ENCODE measurements at regions not wholly inside any gene's neighbourhood (a gene's known extent, or its start where the extent isn't known, plus 50 kb on each side); places are given as distances from the start of the nearest gene placed in this dataset.

DNA sequence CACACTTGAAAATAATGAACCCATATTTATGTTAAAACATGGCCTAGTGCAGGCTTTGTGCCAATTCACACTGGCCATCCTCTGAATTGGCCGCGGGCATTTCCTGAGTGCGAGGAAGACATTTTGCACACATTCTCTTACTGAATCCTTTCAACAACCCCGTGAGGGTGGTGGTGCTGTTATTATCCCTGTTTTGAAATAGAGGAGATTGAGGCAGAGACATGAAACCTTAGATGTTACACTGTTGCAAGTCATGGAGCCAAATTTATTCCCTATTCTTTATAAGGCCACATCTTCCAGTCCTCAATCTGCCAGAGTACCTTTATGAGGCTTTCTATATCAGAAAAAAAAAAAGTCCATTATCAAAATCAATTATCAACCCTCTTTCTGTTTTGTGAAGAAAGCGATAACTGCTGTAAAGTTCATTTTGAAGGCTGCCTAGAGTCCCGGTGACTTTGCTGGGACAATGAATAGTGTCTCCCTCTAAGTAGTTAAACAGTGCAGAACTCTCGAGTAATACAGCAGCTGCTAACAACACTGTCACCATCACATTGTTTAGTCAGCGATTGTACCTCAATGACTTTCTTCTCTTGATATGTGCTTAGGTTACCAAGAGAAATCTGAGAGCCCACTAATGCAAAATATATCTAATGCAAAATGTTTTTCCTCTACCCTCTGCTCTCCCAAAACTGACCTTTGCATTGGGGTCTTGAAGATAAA is 242.3 kb upstream of the PPARGC1A start:
- no peaks in the 10 kb centered on the region for H3K36me3 ChIP-seq (ENCODE audit: insufficient read depth, low read length)
- no peak overlapping the region for H3K4me3 ChIP-seq (ENCODE audit: low read depth, low read length, poor library complexity, severe bottlenecking)
- H3F3A ChIP-seq (ENCODE audit: insufficient read depth, low read length) = no peaks in the 10 kb centered on the region
- H3K9me2 ChIP-seq (ENCODE audit: low read depth, low read length) = no peaks in the 10 kb centered on the region
- TF ChIP-seq, protein P1, sequence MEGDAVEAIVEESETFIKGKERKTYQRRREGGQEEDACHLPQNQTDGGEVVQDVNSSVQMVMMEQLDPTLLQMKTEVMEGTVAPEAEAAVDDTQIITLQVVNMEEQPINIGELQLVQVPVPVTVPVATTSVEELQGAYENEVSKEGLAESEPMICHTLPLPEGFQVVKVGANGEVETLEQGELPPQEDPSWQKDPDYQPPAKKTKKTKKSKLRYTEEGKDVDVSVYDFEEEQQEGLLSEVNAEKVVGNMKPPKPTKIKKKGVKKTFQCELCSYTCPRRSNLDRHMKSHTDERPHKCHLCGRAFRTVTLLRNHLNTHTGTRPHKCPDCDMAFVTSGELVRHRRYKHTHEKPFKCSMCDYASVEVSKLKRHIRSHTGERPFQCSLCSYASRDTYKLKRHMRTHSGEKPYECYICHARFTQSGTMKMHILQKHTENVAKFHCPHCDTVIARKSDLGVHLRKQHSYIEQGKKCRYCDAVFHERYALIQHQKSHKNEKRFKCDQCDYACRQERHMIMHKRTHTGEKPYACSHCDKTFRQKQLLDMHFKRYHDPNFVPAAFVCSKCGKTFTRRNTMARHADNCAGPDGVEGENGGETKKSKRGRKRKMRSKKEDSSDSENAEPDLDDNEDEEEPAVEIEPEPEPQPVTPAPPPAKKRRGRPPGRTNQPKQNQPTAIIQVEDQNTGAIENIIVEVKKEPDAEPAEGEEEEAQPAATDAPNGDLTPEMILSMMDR (IDR thresholded peaks at IDR 0.05; ENCODE audit: low read length) = no peak
- no peak for TF ChIP-seq EZH2 (IDR thresholded peaks at IDR 0.05; ENCODE audit: borderline replicate concordance, low read length)
- no peaks in the 10 kb centered on the region for H3K4me1 ChIP-seq (ENCODE audit: insufficient read depth, low read length, severe bottlenecking)
- H3K9me3 ChIP-seq (ENCODE audit: low read length) = no peaks in the 10 kb centered on the region
- H3K4me2 ChIP-seq (ENCODE audit: low read length) = no peak overlapping the region
- H3K27me3 ChIP-seq (ENCODE audit: insufficient read depth, low read length) = no peaks in the 10 kb centered on the region
- H3K27ac ChIP-seq (ENCODE audit: low read depth, low read length, poor library complexity, severe bottlenecking) = no peak overlapping the region
- H2AFZ ChIP-seq (ENCODE audit: low read length) = no peak overlapping the region
- H4K20me1 ChIP-seq (ENCODE audit: insufficient read depth, low read length) = no peaks in the 10 kb centered on the region
- no peaks in the 10 kb centered on the region for H3K79me2 ChIP-seq (ENCODE audit: insufficient read depth, low read length)
- H3K9ac ChIP-seq (ENCODE audit: low read length) = no peak overlapping the region

DNA sequence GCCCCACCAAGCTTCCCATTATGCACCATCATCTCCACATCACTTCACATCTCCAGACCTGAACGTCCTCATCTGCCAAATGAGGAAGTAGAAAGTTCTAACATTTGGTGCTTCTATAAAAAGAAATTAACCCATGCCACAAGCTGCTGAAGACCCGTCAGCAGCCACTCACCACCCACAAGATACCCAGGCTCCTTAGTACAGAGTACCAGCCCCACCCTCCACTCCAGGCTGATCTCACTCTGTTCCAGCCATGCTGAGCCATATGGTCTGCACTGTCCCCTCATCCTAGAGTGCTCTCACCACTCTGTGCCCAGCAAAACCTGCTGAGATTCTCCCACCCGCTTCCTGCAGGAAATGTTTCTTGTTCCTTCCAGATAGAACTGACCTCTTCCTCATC is 240.8 kb upstream of the PPARGC1A start:
- no peak overlapping the region for H3K4me3 ChIP-seq (ENCODE audit: low read depth, low read length, poor library complexity, severe bottlenecking)
- no peaks in the 10 kb centered on the region for H3K27me3 ChIP-seq (ENCODE audit: insufficient read depth, low read length)
- H3K9me2 ChIP-seq (ENCODE audit: low read depth, low read length) = no peaks in the 10 kb centered on the region
- H3K4me2 ChIP-seq (ENCODE audit: low read length) = no peak overlapping the region
- no peaks in the 10 kb centered on the region for H3K4me1 ChIP-seq (ENCODE audit: insufficient read depth, low read length, severe bottlenecking)
- TF ChIP-seq, protein P1 (IDR thresholded peaks at IDR 0.05; ENCODE audit: low read length) = no peak
- no peak for TF ChIP-seq EZH2 (IDR thresholded peaks at IDR 0.05; ENCODE audit: borderline replicate concordance, low read length)
- no peaks in the 10 kb centered on the region for H3K79me2 ChIP-seq (ENCODE audit: insufficient read depth, low read length)
- H3F3A ChIP-seq (ENCODE audit: insufficient read depth, low read length) = no peaks in the 10 kb centered on the region
- H3K9me3 ChIP-seq (ENCODE audit: low read length) = no peaks in the 10 kb centered on the region
- no peak overlapping the region for H3K9ac ChIP-seq (ENCODE audit: low read length)
- H4K20me1 ChIP-seq (ENCODE audit: insufficient read depth, low read length) = no peaks in the 10 kb centered on the region
- no peaks in the 10 kb centered on the region for H3K36me3 ChIP-seq (ENCODE audit: insufficient read depth, low read length)
- H2AFZ ChIP-seq (ENCODE audit: low read length) = no peak overlapping the region
- H3K27ac ChIP-seq (ENCODE audit: low read depth, low read length, poor library complexity, severe bottlenecking) = no peak overlapping the region

DNA sequence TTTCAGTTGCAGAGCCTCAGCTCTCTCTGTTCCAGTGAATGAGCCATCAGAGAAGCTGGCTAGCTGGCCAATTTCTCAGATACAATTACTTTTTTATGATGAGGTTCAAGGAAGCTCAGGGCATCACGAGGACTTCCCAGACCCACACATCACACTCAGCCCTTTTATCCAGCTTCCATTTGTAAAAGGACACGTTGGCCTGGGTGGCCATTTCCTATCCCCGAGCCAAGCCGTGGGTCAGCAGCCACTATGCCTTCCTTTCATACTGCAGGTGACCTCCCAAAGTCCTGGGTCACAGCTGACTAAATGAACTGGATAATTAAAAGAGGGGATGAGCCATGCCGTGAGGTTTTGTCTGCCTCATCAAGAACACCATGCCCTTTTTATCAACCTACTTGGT is 236.9 kb upstream of the PPARGC1A start:
- no peak overlapping the region for H3K9ac ChIP-seq (ENCODE audit: low read length)
- H4K20me1 ChIP-seq (ENCODE audit: insufficient read depth, low read length) = no peaks in the 10 kb centered on the region
- H3K9me3 ChIP-seq (ENCODE audit: low read length) = no peaks in the 10 kb centered on the region
- no peaks in the 10 kb centered on the region for H3F3A ChIP-seq (ENCODE audit: insufficient read depth, low read length)
- no peak overlapping the region for H2AFZ ChIP-seq (ENCODE audit: low read length)
- H3K4me1 ChIP-seq (ENCODE audit: insufficient read depth, low read length, severe bottlenecking) = no peaks in the 10 kb centered on the region
- no peak overlapping the region for H3K4me3 ChIP-seq (ENCODE audit: low read depth, low read length, poor library complexity, severe bottlenecking)
- no peak overlapping the region for H3K27ac ChIP-seq (ENCODE audit: low read depth, low read length, poor library complexity, severe bottlenecking)
- no peaks in the 10 kb centered on the region for H3K9me2 ChIP-seq (ENCODE audit: low read depth, low read length)
- H3K79me2 ChIP-seq (ENCODE audit: insufficient read depth, low read length) = no peaks in the 10 kb centered on the region
- TF ChIP-seq EZH2 (IDR thresholded peaks at IDR 0.05; ENCODE audit: borderline replicate concordance, low read length) = no peak
- TF ChIP-seq, protein P1 (IDR thresholded peaks at IDR 0.05; ENCODE audit: low read length) = no peak
- no peak overlapping the region for H3K4me2 ChIP-seq (ENCODE audit: low read length)
- H3K36me3 ChIP-seq (ENCODE audit: insufficient read depth, low read length) = no peaks in the 10 kb centered on the region
- H3K27me3 ChIP-seq (ENCODE audit: insufficient read depth, low read length) = no peaks in the 10 kb centered on the region

Data from OCI-LY1 (cell line).